Stimulated activated CD4-positive, alpha-beta T cell treated with anti-CD3 and anti-CD28 coated beads, Interleukin-15, amount 100 ng/mL, for 1 hour (primary cell): ENCODE measurements at regions not wholly inside any gene's neighbourhood (a gene's known extent, or its start where the extent isn't known, plus 50 kb on each side); places are given as distances from the start of the nearest gene placed in this dataset.

ENCODE experiments used
- DNase-seq, 2 donors: peaks; one replicate each; pipeline ENCODE4 v3.0.0-alpha.2; 2020; ENCODE audit warnings: low read depth in 1 of 2, low spot score in 1 of 2

DNA sequence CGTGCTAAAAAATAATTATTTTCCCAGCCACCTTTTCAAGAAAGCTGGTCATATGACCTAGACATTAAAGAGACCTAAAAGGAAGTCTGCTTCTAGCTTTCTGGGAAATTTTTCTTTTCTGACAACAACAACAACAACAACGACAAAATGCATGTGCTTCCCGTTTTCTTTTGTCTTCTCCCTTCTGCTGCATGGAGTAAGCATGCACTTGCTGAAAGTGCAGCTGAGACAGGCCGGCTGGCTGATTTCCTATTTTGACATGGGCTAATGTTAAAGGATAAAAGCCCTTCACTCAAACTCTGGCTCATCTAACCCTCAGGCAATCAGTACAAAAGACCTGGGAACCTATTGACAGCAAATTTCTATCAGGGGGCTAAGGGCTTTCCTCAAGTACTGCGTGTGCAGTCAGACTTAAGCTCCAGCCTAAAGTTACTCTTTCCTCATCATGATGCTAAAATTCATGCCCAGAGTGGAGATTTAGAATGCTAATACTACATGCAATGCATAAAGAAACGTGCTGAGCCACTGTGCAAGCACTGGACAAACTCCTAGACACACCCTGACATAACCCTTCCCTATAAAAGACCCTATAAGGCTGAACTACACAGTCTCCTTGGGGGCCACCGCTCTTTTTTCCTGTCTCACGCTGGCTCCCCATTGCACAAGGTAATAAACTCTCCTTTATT is 811.1 kb downstream of the UQCRFS1 start:
- no peak for DNase-seq

GRCh38 chr19:28400953-28401671 is 811.8 kb downstream of the UQCRFS1 start:
- no peak for DNase-seq

- DNase-seq, result no peak
Measured at GRCh38 chr19:28399187-28399586, 813.8 kb downstream of the UQCRFS1 start.

DNA sequence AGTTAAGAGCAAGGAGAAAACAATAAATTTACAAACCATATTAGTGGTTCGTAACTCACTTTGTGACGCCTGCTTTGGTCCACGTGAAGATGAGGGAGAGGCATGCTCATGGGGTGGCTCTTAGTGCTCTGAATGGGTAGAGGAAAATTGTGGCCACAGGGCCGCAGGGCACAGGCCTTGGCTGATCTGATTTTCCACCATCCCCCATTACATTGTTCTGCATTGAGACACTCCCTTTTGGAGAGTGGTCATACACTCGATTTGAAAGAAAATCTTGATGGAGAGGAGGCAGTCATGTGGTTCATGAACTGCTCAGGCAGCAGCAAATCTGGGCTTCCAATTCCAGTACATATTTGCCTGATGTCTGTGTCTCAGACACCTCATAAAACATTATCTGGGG is 815.2 kb downstream of the UQCRFS1 start:
- no peak for DNase-seq

DNA sequence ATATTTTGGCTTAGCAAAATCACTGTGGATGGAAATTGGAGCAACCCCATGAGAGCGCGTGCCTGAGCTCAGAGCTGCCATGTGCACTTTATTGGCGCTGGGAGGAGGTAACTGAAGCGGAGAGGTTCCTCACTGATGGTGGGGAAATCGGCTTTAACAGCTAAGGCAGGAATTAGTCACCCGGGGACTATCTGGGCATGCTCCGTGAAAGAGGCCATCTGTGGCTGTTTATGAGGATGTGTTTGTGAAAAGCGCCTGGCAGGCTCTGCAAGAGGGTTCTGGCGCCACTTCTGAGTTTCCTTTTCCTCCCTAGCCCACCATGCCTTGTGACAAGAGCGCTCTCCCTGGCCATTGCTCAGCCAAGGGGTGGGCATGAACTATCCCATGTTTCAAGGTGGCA is 815.6 kb downstream of the UQCRFS1 start:
- DNase-seq, result no peak

DNA sequence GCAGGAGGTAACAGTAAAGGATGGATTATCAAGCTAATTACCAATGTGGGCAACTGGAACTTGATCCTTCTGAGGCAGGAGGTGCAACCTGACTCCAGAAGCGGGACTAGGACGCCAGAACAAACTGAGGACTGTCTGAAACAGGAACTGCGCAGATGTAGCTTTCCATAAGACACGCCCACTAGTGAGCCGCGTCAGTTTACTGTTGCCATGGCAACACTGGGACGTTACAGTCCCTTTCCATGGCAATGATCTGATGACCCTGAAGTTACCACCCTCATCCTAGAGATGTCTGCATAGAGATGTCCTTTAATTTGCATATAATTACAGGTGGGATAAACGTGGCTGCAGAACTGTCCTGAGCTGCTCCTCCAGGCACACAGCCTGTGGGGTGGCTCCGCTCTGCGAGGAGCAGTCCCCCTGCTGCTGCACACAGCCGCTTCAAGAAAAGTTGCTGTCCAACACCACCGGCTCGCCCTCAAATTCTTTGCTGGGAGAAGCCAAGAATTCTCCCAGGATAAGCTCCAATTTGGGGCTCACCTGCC is 816.6 kb downstream of the UQCRFS1 start:
- DNase-seq, result no peak

- no peak for DNase-seq
Measured at GRCh38 chr19:28394725-28395124, 818.2 kb downstream of the UQCRFS1 start.

GRCh38 chr19:28393574-28394336 is 819.2 kb downstream of the UQCRFS1 start:
- no peak for DNase-seq

- DNase-seq, result no peak
Measured at GRCh38 chr19:28388988-28389387, 824.0 kb downstream of the UQCRFS1 start.

GRCh38 chr19:28387507-28387906 is 825.4 kb downstream of the UQCRFS1 start:
- DNase-seq, result no peak

DNA sequence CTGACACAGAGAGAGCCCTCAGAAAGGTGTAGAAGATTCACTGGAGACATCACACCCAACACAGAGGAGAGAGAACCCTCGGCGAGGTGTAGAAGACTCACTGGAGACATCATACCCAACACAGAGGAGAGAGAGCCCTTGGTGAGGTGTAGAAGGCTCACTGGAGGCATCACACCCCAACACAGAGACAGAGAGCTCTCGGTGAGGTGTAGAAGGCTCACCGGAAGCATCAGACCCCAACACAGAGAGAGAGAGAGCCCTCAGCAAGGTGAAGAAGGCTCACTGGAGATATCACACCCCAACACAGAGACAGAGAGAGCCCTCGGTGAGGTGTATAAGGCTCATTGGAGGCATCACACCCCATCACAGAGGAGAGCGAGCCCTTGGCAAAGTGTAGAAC is 826.5 kb downstream of the UQCRFS1 start:
- no peak for DNase-seq

GRCh38 chr19:28386066-28386465 is 826.9 kb downstream of the UQCRFS1 start:
- no peak for DNase-seq

DNA sequence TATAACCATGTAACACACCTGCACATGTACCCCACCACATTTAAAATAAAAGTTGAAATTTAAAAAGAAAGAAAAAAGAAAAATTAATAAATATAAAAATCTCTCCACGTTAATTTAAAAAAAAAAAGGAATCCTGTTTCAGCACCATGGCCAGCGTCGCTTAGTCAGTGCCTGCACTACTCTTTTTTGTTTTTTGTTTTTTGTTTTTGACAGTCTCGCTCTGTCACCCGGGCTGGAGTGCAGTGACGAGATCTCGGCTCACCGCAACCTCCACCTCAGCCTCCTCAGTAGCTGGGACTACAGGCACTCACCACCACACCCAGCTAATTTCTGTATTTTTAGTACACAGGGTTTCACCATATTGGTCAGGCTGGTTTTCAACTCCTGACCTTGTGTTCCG is 835.9 kb downstream of the UQCRFS1 start:
- no peak for DNase-seq

GRCh38 chr19:28374971-28375370 is 838.0 kb downstream of the UQCRFS1 start:
- no peak for DNase-seq

- DNase-seq, result no peak
Measured at GRCh38 chr19:28372576-28373247, 840.2 kb downstream of the UQCRFS1 start.

DNA sequence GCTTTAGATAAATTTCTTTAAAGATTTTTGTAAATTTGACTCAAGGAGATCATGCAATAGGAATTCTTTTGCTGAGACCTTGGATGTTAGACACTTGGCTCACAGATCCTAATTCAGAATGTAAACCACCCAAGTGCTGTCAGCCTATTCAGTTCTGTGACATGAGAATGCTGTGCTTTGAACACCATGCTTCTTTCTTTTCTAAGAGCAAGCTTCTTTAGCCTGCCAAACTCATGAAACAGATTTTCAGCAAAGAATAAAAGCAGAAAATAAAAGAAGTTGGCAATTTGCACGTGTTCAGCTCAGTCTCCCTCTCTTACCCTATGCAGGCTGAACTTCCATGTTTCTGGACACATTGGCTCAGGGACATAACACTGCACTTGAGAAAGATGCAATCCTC is 845.8 kb downstream of the UQCRFS1 start:
- DNase-seq, result no peak

GRCh38 chr19:28363254-28363653 is 849.7 kb downstream of the UQCRFS1 start:
- DNase-seq, result no peak

GRCh38 chr19:28359431-28360414 is 853.2 kb downstream of the UQCRFS1 start:
- DNase-seq, result no peak

- no peak for DNase-seq
Measured at GRCh38 chr19:28358633-28359032, 854.3 kb downstream of the UQCRFS1 start.

GRCh38 chr19:28351761-28352160 is 861.2 kb downstream of the UQCRFS1 start:
- no peak for DNase-seq
